HG03064 (cell line): ENCODE measurements at regions not wholly inside any gene's neighbourhood (a gene's known extent, or its start where the extent isn't known, plus 50 kb on each side); places are given as distances from the start of the nearest gene placed in this dataset.

Experiments used
- ATAC-seq: cut with Tn5 transposase; IDR thresholded peaks from one replicate; pipeline ENCODE4 v1.9.1; 2021; ENCODE audit warnings: low read depth; ENCODE audit not compliant: unreplicated experiment

GRCh38 chr22:49183826-49184216 lies 643.9 kb downstream of the BRD1 start:
- ATAC-seq: no peak

GRCh38 chr22:49183208-49183825 lies 644.4 kb downstream of the BRD1 start:
- ATAC-seq: no peak

- no peak for ATAC-seq
Observed at GRCh38 chr22:49182416-49182815, 645.3 kb downstream of the BRD1 start.

GRCh38 chr22:49181942-49182341 lies 645.7 kb downstream of the BRD1 start:
- no peak for ATAC-seq

- no peak for ATAC-seq
Observed at GRCh38 chr22:49181431-49181830, 646.2 kb downstream of the BRD1 start.

GRCh38 chr22:49180683-49181024 lies 647.0 kb downstream of the BRD1 start:
- no peak for ATAC-seq

GRCh38 chr22:49179886-49180682 lies 647.6 kb downstream of the BRD1 start:
- ATAC-seq: no peak

- ATAC-seq: no peak
Observed at GRCh38 chr22:49179175-49179574, 648.5 kb downstream of the BRD1 start.

GRCh38 chr22:49178246-49179005 lies 649.2 kb downstream of the BRD1 start:
- ATAC-seq: no peak

GRCh38 chr22:49177666-49178065 lies 650.0 kb downstream of the BRD1 start:
- ATAC-seq: no peak

GRCh38 chr22:49176956-49177355 lies 650.7 kb downstream of the BRD1 start:
- no peak for ATAC-seq

- ATAC-seq: no peak
Observed at GRCh38 chr22:49170053-49170452, 657.6 kb downstream of the BRD1 start.

GRCh38 chr22:49169074-49169744 lies 658.5 kb downstream of the BRD1 start:
- no peak for ATAC-seq

GRCh38 chr22:49168219-49168813 lies 659.4 kb downstream of the BRD1 start:
- ATAC-seq: no peak

- ATAC-seq: no peak
Observed at GRCh38 chr22:49166746-49167145, 660.9 kb downstream of the BRD1 start.

GRCh38 chr22:49166211-49166610 lies 661.5 kb downstream of the BRD1 start:
- ATAC-seq: no peak

GRCh38 chr22:49164773-49165320 lies 662.8 kb downstream of the BRD1 start:
- ATAC-seq: no peak

GRCh38 chr22:49163960-49164690 lies 663.5 kb downstream of the BRD1 start:
- ATAC-seq: no peak

- ATAC-seq: no peak
Observed at GRCh38 chr22:49163258-49163959, 664.3 kb downstream of the BRD1 start.
